ENCODE measurements at regions not wholly inside any gene's neighbourhood (a gene's known extent, or its start where the extent isn't known, plus 50 kb on each side); places are given as distances from the start of the nearest gene placed in this dataset.

DNA sequence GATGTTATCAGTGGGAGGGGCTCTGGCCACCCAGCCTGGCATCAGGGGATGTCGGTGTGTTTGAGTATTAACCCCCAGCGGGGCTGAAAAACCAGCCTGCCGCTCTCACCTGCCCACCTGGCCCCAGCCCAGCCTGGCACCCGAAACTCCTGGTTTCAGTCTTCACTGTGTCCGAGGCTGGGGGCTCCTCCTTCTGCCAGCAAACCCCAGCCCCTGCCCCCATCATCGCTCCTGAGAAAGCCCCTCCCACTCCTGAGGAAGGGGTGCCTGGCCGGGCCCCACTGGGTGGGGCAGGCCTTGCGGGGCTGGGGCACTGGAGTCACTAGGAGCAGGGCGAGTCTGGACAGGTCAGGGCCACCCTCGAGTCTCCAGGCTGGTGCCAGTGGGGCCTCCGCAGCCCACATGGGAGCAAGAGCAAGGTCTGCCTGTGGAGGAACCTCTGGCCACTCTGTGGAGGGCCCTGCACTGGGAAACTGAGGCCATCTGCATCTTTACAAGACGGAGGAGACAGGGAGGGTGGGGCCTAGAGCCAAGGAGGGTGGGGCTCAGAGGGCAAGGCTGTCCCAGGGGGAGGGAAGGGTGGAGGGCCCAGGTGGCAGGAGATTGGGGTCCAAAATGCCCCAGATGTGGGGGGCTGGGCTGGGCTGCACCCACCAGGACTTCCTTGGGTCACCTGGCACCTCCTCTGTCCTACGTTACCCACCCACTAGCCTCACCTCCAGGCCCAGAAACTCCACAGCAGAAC lies 51.5 kb upstream of the NOTCH1 start:
- TF ChIP-seq, protein P1, sequence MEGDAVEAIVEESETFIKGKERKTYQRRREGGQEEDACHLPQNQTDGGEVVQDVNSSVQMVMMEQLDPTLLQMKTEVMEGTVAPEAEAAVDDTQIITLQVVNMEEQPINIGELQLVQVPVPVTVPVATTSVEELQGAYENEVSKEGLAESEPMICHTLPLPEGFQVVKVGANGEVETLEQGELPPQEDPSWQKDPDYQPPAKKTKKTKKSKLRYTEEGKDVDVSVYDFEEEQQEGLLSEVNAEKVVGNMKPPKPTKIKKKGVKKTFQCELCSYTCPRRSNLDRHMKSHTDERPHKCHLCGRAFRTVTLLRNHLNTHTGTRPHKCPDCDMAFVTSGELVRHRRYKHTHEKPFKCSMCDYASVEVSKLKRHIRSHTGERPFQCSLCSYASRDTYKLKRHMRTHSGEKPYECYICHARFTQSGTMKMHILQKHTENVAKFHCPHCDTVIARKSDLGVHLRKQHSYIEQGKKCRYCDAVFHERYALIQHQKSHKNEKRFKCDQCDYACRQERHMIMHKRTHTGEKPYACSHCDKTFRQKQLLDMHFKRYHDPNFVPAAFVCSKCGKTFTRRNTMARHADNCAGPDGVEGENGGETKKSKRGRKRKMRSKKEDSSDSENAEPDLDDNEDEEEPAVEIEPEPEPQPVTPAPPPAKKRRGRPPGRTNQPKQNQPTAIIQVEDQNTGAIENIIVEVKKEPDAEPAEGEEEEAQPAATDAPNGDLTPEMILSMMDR (IDR thresholded peaks at IDR 0.05 in 4 of 5, conservative IDR thresholded peaks at IDR 0.05 in 1 of 5) = no peak
- no peak for TF ChIP-seq POLR2A (IDR thresholded peaks at IDR 0.05)
